ENCODE measurements at regions not wholly inside any gene's neighbourhood (a gene's known extent, or its start where the extent isn't known, plus 50 kb on each side); places are given as distances from the start of the nearest gene placed in this dataset.
"Not testable (repeated sequence)": the region's sequence is repeated elsewhere in the genome, so short reads cannot be mapped to it uniquely, and the experiment has no call there.

DNA sequence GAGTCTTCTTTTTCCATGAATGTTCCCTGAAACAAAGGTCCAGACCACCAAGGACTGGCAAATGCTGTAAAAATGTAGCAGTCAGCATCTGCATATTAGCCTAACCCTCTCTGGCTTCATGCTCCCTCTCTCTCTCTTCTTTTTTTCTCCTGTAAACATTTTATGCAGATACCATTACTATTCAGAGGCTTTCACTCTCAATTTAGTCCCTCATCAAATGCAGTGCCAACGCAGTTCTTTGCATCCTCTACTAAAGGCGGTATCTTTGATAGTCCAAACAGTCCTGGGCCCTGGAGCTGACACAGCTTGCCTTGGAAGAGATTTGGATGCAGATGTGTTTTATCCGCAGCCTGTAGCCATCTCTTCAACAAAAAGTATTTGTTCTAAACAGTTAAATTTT is 167.1 kb upstream of the MMS22L start:
- DNase-seq (ENCODE audit: low read depth): no peak

DNA sequence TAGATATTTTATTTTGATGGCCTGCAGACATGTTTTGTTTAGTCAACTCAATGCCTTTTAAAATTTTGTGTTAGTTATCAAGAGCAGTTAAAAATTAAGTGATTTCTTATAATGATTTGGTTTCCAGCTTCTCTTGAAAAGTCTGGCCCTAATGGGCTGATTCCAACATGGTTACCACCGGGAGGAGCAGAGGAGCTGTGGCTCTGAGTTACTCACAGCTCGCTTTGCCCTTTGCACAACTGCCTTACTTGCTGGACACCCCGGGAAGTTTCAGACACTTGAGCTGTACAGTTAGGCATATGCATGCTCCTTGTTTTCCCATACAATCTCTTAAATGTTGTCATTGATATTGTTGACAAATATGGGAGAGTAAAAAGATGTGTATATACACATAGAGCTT is 173.1 kb upstream of the MMS22L start:
- no peak for DNase-seq (ENCODE audit: low read depth)

DNA sequence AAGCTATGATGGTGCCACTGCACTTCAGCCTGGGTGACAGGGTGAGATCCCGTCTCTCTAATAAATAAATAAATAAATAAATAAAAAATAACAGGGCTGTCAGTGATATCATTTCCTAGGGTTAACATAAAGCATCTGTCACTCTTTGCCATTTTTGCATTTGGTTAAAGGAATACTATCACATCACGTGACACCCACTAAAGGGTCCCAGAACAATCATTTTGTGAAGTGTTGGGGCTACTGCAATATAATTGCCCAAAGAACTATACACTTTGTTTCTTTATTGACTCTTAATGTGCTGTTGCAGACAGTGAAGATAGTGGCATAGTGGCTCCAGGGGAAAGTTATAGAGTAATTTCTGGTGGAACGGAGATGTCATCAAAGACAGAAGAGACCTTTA is 176.5 kb upstream of the MMS22L start:
- no peak for DNase-seq (ENCODE audit: low read depth)

DNA sequence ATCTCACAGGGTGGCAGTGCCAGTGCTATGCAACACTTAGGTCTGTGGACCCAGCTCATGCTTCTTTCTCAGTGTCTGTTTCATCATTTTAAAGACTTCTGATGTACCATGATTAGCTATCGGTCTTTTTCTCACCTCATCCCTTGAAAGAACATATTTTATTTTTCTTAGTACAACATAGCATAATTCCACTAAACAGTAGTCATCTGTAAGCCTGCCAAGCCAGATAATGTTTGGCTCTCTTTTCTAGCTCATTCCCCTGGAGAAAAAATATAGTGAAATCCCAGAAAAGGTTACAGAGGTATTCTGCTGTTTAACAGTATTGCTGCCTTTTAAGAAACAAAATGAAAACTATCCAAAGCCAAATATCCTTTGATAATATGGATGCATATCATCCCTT is 177.0 kb upstream of the MMS22L start:
- DNase-seq (ENCODE audit: low read depth): no peak

DNA sequence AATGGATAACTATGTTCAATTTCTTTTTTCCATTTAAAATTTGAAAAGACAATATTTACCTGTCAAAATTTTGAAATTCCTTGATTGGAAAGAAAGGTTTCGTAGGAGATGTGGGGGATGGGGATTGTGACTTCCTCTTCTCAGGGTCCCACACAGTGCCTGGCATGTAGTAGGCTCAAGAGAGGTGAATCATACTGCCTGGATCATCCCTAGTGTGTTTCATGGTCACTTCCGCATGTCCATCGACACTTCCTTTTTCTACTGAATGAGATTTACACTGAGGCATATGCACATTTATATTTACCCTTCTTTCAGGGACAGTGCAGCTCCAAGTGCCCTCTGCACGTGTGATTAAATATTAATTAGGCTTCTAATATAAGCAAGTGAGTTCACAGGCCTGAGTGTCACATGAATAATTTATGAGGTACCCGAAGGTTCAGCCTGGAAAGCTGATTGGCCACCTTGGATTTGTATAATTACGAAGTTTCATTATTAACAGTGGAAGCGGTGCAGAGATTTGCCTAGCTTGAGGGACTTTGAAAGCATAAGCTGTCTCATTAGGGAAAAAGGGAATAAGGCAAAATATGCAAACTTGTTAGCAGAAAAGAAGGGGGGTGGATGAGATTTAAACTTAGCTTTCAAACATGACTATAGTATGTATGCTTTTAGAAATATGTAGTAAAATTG is 177.5 kb upstream of the MMS22L start:
- no peak for DNase-seq (ENCODE audit: low read depth)

DNA sequence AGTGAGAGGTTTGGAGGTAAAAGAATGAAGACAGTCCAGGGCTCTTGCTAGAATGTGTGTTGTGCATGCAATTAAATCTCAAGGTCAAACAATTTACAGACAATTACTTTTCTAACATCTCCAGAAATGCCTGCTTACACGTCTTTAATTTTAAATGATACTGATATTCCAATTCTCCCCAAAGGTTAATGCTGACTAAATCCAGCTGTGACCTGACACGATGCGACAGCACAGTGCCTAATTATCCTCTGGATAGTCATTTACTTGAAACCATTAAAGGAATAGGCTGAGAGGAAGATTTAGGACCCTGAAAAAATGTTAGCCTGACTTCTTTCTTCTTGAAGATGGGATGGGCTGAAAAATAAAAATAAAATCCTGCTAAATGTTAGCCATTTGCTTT is 178.2 kb upstream of the MMS22L start:
- DNase-seq (ENCODE audit: low read depth): no peak

DNA sequence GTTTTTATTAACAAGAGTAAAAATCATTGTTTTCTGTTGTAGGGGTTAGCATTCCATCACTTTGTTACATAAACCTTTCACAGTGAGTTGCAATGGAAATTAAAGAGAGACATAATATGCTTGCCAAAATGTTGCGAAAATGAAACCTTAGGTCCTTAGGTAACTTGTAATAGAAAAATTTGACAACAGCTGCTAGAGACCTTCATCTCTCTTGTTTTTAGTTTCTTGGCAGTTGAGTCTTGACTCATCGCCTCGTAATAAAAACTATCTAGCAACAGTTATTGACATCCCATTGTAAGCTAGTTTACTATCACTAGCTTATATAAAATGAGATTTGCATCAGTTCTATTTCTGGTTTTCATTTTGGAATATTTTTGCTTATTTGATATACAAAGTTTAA is 179.0 kb upstream of the MMS22L start:
- DNase-seq (ENCODE audit: low read depth): no peak

DNA sequence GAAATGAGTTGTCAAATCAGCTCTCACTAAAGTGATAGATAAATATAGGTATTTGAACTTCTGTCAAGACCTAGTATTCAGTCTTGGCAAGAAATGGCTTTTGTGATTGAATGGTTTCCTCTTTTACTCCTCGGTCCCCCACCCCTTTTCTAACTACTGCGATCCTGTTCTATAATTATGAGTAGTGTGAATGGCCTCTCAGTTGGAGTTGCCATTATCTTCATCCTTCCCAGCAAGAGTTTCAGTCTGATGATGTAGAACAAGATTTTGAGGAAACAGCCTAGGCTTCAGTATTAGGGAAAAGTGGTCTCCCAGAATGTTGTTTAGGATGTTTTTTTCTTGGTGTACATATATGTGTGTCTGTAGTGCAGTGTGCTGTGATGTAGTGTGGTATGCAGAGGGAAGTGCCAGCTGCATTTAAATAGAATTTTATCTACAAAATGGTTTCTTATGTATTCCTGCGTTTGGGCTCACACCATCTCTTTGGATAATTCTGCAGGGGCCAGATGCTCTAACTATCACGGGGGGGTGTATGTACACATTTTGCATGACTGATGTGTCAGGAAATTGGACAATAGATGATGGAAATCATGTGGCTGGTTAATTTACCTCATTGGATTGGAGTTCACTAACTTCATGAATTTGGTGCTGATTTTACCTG is 180.1 kb upstream of the MMS22L start:
- no peak for DNase-seq (ENCODE audit: low read depth)

DNA sequence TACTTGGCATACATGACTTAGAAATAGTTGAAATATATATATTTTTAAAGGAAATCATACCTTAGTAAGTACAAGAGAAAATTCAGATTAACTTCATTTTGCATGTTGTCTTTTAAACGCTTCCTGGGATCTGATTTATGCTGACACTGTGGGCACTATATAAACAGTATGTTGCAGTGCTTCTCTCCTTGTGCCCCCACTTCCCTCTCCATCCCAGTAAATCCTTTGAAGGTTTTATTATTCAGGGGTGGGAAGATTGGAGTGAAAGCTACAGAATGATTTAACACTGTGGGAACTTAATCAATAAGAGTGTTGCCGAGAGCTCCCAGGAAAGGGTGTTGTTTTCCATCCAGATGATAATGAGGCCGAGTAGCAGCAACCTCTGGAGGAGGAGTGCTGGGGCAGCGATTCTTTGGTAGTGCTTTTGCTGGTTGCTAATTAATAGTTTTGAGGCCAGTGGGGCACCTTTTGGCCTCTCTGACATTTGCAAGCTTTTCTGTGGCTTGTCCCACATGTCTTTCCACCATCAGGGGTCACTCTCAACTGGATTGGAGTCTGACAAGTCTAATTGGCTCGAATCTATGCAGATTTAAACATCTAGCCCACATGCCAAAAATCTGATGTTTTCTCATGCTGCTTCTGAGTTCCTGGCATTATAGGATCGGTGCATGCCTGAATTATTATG is 183.0 kb upstream of the MMS22L start:
- no peak for DNase-seq (ENCODE audit: low read depth)

DNA sequence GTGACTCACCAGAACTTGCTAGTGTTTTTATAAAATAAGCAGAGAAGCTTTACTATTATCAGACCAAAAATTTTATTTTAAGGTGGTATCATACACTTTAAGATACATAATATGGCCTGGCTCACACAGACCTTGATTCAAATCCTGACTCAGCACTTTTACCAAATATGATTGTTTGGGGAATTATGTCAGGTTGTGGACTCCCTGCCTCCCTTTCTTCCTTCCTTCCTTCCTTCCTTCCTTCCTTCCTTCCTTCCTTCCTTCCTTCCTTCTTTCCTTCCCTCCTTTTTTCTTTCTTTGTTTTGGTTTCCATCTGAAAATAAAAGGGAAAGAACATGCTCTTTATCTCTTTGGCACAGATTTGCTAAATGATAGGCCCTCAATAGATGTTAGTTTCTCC is 186.0 kb upstream of the MMS22L start:
- no peak for DNase-seq (ENCODE audit: low read depth)

DNA sequence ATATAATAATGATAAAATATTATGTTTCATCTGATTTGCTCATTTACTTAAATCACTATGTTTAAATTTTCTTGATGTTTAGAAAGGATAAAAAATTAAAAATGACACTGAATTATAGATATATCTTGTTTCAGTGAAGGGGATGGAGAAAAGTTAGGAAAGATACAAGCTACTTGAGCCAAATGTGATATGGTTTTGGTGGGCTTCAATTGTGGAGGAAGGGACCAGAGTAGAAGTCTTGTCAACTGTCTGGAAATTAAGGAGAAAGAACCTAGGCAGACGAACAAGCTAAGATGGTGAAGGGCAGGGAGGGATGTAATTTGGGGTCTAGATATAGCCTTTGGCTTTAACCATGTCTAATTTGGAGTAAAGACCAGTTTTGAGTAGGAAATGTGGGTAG is 186.4 kb upstream of the MMS22L start:
- DNase-seq (ENCODE audit: low read depth): no peak

DNA sequence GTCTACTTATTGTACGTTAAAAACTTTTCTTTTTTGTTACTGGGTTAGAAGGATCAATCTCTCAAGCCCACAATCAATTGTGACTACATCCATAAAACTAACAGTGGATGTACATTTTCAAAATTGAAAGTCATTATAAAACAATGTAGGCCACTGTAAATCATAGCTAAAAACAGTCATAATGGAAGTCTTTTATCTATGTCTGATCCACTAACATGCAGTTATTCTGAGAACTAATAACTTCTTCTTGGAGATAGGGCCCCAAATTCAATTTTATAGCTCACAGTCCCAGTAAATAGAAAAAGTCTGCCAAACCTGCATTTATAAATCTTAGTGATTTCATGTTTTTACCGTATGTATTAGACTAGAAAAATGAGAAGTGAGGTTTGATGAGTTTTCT is 187.3 kb upstream of the MMS22L start:
- DNase-seq (ENCODE audit: low read depth): no peak

DNA sequence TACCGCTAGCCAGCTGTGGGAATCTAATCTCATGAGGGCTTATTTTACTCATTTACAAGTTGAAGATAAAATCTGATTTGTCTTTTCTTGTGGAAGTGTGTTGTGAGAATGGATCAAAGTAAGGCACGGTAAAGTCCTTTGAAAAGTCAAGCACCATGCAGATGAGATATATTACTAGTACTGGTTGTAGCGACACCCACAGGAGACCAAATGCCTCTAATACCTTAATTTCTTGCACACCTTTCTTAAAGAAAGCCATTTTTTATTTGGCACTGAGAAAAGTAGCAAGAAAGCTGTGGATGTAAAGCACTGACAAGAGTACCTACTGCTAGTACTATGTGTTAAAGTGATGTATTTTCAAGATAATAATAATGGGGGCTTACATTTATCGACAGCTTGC is 191.0 kb upstream of the MMS22L start:
- DNase-seq (ENCODE audit: low read depth): no peak

DNA sequence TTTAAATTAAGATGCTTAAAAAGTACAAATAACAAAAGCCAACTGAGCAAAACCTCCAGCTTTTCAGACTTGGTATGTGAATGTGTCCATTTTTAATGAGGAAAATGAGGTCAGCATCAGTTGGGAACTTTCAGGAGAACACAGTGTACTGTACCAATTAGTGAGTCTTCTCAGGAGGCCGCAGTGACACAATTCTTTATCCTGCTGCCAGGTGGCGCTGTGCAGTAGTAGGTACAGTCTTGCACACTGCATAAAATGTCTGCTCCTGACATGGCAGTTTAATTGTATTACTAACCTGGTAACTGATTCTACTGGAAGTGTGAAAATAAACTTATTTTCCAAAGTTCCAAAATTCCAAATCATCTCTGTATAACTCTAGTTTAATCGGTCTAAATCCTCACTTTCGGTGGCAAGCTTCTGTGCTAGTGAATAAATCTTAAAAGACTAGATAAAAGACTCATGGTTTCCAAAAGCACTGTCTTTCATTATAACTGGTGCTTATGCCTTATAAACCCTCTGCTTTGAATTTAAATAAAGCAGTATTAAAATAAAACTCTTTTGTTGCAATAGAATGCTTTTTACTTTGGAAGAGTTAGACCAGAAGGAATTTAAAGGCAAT is 214.8 kb upstream of the MMS22L start:
- DNase-seq (ENCODE audit: low read depth): peak; percentile 74

DNA sequence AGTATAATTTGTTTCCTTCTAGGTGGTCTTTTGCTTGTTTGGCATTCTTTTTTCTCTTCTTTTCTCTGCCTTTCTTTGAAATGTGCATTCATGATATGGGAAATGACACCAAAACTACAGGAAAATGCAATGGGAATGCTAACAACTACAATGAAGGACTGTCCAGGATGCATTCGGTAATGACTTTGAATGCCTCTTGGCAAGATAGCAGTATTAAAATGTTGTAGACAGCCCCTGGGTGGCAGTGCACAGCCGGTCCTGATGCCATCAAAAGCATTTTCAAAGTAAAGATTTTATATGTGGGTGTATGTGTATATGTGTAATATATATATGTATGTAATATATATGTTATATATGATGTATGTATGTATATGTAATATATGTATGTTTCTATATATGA is 218.8 kb upstream of the MMS22L start:
- DNase-seq (ENCODE audit: low read depth): no peak

DNA sequence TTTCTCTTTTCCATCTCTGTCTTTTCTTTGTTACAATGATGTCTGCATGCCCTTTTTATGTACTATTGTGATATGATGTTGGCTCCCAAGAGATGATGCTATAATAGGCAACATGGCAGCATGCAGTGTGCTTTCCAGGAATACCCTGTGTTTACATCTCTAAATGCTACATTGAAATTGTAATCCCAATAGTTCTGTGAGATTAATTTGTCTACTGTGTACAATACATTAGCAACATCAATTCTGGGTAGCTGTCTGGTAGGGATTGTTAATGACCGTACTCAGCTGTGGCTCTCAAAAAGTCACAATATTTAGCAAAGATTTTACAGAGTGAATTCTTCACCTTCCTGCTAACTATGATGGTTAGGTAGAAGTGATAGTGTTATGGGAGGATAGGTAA is 225.6 kb upstream of the MMS22L start:
- no peak for DNase-seq (ENCODE audit: low read depth)

DNA sequence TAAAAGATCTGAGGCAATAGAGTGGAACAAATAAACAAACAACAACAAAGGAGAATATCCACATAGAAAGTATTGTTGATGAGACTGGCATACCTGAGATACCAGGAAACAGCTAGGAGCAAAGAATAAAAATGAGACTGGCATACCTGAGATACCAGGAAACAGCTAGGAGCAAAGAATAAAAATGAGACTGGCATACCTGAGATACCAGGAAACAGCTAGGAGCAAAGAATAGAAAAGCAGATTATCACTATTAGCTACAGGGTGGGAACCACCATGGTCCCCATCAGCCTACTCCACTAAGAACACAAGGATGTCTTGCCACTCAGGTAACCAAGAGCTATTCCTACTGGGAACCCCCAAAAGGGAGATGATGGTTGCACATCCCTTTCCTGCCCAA is 230.2 kb upstream of the MMS22L start:
- DNase-seq (ENCODE audit: low read depth): not testable (repeated sequence)

DNA sequence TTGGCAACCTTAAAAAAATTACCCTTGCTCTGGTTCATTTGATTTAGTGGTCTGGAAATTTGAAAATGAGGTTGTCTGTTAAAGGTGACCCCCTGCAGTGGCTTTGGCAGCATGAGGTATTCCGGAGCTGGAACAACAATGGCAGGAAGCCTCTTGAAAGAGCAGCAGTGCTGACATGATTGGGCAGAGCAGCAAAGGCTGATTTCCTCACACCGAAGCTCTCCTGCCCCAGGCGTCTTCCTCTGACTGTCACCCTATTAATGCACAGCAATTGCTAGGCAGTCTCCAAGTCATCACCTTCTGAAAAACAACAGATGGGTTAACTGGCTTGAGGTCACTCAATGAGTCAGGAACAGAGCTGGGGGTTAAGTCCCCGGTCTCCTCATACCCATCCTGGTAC is 241.8 kb upstream of the MMS22L start:
- DNase-seq (ENCODE audit: low read depth): peak; percentile 49

DNA sequence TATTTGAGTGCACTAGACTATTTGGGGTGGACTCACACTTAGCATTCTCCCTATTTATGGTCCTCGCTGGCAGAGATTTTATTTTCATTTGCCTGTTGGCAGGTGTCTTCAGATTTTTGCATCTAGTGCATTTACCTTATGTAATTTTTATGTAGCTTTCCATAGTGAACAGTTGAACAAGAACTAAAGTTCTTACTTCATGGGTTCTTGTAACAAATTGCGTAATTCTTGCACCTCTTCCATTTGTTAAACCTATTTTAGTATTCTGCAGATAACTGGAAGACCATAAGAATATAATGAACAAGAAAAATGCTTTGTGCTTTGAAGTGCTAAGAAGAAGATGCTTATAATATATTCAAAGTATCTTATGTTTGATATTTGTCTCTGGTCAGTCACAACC is 252.8 kb upstream of the MMS22L start:
- no peak for DNase-seq (ENCODE audit: low read depth)

DNA sequence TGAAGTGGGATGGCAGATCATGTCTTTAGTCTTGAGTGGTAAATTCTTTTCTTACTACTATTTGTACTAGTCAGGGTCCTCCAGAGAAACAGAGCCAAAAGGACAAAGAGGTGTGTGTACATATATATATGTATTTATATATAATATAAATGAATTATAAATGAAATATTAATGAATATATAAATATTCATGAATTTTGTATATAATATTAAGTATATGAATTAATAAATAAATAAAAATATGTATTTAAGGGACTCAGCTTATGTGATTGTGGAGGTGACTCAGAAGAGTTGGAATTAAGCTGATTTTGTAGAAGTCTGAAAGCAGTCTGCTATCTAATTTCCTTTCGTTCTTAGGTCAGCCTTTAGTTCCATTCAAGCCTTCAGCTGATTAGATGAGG is 265.3 kb upstream of the MMS22L start:
- DNase-seq (ENCODE audit: low read depth): no peak

DNA sequence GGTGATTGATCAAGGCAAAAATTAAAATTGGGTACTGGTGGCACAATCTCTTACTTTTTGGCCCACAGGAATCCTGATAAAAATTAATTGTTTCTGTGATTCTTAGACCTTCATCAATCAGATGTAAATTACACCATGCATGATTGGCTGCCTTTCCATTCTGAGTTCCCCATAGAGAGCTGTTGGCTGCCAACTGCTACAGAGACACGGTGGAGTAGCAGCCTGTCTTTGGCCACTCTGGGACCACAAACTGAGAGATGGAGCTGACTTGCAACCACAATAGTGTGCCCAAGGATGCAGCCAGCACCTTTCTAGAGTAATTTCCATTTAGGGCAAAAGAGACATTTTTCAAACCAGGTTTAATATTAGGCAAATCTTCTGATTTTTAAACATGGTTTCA is 274.3 kb upstream of the MMS22L start:
- DNase-seq (ENCODE audit: low read depth): no peak

DNA sequence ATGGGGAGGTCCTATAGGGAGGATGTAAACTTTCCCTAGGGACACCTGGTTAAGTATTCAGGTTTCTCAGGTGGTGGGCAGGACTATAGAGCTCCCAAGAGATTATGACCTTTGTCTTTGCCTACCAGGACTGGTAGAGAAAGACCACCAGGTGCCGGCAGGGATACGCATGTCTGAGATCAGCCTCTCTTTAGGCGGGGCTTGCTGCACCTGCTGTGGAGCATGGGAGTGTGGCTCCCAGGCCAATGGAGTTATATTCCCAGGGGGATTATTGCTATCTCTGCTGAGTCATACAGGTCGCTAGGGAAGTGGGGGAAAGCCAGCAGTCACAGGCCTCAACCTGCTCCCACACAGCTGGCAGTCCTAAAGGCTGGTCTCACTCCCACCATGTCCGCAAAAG is 280.5 kb upstream of the MMS22L start:
- no peak for DNase-seq (ENCODE audit: low read depth)

DNA sequence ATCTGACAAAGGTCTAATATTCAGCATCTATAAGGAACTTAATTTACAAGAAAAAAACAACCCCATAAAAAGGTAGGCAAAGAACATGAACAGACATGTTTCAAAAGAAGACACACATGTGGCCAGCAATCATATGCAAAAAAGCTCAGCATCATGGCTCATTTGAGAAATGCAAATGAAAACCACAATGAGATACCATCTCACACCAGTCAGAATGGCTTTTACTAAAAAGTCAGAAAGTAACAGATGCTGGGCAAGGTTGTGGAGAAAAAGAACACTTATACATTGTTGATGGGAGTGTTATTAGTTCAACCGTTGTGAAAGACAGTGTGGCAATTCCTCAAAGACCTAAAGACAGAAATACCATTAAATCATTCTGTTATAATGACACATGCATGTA is 289.9 kb upstream of the MMS22L start:
- no peak for DNase-seq (ENCODE audit: low read depth)
